ENCODE measurements at regions not wholly inside any gene's neighbourhood (a gene's known extent, or its start where the extent isn't known, plus 50 kb on each side); places are given as distances from the start of the nearest gene placed in this dataset.
"Not testable (repeated sequence)": the region's sequence is repeated elsewhere in the genome, so short reads cannot be mapped to it uniquely, and the experiment has no call there.

DNA sequence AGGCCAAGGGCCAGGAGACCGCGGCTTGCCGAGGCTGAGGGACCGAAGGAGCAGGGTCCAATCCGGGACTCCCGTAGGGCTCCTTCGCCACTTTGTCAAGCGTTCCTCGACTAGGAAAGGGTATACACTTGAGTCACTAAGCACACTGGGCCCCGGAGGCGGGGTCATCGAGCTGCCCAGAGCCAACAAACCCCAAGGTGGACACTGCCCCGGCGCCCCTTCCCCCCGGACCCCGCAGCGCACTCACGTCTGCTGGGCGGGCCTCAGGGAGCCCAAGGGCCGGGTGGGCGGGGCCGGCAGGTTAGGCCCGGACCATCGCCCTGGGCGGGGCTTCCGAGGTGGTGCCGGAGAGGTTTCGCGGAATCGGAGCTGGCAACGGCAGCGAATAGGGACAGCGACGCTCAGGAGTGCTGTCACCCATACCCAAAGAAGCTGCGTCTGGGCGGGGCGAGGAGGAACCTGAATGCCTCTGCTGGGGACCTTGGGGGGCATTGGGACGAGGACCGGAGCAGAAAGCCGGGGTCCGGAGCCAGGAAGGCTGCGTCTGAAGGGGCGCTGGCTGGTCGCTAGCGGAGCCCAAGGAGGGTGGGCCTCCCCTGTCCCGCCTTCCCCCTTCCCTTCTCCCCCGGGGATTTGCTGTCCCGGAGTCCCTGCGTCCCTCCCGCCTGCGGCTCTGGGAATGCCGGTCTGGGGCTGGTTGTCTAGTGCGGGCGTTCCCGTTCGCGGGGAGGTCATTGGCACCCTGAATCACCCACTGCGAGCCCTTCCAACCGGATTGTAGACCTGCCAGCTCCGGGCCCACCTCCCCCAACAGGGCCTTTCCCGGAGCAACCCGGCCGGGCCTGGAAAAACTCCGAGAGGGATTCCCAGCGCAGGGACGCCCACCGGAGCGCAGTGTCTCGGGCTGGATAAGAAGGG is 118.2 kb upstream of the SMURF2 start:
- DNase-seq = peak; percentile 77
- Mint-ChIP-seq H3K27ac (no peak overlapping the region), H3K4me3 (peak overlapping the region; percentile 60), H3K9me3 (no peaks in the 10 kb centered on the region), H3K4me1 (peaks cover 34% of the 10 kb centered on the region), H3K27me3 (peaks cover 12% of the 10 kb centered on the region), H3K36me3 (ENCODE audit: low read depth) (no peaks in the 10 kb centered on the region)
- peak; percentile 64 for ATAC-seq

DNA sequence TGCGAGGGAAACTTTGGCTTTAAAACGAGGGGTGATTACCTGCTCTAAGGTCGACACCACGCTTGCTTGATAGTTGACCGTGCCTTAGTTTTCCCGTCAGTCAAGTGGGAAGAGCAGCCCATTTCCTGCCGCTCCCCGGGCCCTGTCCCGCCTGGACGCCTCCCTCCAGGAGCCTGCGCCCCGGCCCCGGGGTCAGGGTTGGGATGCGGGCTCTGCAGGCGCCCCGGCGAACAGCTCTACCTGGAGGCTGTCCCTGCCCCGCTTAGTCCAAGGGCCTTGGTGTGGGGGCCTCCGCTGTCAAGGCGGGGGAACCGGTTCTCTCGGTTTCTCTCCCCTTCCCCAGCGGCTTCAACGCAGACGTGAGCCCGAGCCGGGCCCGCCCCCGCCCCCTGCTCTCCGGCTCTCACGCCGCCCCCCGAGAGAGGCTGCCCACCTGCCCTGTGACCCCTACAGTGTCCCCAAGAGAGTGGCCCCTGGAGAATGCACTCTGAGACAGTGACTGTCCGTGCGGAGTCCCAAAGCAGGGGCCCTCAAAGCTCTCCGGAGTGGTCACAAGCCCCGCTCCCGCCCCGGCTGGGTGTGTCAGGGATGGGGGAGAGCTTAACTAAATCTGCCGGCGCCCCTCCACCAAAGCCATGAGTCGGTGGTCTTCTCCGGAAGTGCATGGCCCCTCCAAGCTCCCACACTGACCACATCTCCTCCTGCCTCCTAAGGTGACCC is 117.4 kb upstream of the SMURF2 start:
- Mint-ChIP-seq H3K9me3 (no peaks in the 10 kb centered on the region), H3K27me3 (peaks cover 12% of the 10 kb centered on the region), H3K36me3 (ENCODE audit: low read depth) (no peaks in the 10 kb centered on the region), H3K27ac (no peak overlapping the region), H3K4me3 (peak overlapping the region; percentile 29), H3K4me1 (peaks cover 34% of the 10 kb centered on the region)
- ATAC-seq (no peak), DNase-seq (no peak)

DNA sequence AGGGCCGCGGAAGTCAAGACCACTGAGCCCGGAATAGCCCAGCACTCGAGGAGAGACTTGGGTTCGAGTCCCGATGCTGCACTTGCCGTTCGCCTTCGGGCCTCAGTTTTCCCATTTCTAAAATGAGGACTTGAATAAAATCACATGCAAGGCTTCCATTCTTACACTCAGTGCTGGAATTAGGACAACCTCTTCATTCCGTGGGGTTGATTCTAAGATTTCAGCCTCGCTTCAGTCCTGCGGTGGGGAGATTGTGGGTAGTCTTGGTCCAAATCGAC is 116.9 kb upstream of the SMURF2 start:
- peaks cover 34% of the 10 kb centered on the region for H3K4me1 Mint-ChIP-seq
- not testable (repeated sequence) for H3K9me3 Mint-ChIP-seq; DNase-seq; H3K36me3 Mint-ChIP-seq (ENCODE audit: low read depth); H3K27ac Mint-ChIP-seq; ATAC-seq
- H3K4me3 Mint-ChIP-seq = peak overlapping the region; percentile 38
- H3K27me3 Mint-ChIP-seq = peaks cover 12% of the 10 kb centered on the region

DNA sequence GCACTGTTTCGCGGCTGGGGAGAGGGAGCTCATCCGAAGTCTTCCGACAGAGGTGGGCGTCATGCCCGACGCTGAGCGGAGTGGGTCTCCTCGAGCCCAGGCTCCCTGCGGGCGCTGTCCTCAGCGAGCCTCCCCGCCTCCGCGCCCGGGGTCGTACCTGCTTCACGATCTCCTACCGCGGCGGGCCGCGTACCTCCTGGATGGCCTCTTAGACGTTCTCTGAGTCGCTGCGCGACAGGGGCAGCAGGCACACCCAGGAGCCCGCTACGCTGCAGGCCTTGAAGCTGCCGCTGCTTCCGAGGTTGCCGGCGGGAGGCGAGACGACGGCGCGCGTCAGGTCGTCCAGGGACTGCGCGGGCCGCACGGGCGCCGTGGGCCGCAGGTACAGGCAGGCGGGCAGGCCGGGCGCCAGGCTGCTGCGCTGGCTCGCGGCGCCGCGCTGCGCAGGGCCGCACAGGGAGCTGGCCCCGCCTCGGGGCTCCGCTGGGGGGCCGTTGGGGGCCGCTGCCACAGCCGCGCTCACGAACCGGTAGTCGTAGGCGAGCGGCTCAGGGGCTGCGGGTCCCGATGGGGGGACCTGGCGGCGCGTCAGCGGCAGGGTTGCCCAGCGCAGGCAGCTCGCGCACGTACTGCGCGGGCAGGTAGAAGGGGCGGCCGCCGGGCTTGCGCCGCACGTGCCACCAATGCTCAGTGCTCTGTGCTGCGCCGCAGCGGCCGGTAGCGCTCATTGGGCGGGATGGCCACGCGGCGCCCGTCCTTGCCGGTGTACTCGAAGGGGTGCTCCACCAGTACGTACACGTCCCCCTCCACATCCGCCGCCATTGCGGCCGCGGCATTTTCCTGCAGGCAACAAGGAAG is 116.4 kb upstream of the SMURF2 start:
- Mint-ChIP-seq H3K36me3 (ENCODE audit: low read depth) (no peaks in the 10 kb centered on the region), H3K4me1 (peaks cover 34% of the 10 kb centered on the region), H3K27ac (no peak overlapping the region), H3K27me3 (peaks cover 12% of the 10 kb centered on the region), H3K4me3 (peak overlapping the region; percentile 38), H3K9me3 (no peaks in the 10 kb centered on the region)
- DNase-seq (no peak), ATAC-seq (no peak)

DNA sequence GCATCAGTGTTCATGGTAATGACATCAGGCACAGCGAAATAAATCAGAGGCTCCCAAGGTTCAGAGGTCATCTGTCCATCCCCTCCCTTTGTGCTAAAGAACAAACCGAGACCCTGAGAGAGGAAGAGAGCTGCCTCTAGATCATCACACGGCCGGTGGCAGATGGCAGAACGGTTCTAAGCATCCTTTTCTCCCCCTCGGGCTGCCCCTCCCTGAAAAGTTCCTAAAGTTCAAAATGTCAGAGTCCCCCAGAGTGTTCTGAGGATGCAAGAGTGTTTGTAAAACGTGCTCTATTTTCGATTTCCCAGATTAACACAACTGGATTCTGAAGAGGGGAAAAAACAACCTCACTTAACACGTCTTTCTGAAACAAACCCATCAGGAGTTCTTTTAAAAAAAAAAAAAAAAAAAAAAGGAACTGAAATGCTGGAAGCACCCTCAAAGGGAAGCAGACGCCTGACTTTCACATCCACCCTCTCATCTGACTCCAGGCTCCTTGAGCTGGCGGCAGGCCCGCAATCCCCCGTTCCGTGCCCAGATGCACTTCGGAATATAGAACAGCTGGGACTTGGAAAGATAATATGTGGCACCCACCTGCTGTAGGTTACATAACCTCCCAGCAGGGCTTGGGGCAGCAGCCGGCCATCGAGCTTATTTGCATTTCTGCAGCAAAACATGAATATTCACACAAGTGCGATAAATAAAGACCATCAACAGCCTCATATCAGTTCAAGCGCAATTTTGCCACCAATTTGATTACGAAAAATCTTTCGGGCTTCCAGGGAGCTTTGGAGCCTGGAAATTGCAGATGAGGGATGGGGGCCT is 115.5 kb upstream of the SMURF2 start:
- H3K36me3 Mint-ChIP-seq (ENCODE audit: low read depth) = no peaks in the 10 kb centered on the region
- H3K27me3 Mint-ChIP-seq = peaks cover 12% of the 10 kb centered on the region
- H3K4me3 Mint-ChIP-seq = peak overlapping the region; percentile 49
- peaks cover 27% of the 10 kb centered on the region for H3K4me1 Mint-ChIP-seq
- ATAC-seq = no peak
- no peak for DNase-seq
- H3K27ac Mint-ChIP-seq = no peak overlapping the region
- no peaks in the 10 kb centered on the region for H3K9me3 Mint-ChIP-seq

DNA sequence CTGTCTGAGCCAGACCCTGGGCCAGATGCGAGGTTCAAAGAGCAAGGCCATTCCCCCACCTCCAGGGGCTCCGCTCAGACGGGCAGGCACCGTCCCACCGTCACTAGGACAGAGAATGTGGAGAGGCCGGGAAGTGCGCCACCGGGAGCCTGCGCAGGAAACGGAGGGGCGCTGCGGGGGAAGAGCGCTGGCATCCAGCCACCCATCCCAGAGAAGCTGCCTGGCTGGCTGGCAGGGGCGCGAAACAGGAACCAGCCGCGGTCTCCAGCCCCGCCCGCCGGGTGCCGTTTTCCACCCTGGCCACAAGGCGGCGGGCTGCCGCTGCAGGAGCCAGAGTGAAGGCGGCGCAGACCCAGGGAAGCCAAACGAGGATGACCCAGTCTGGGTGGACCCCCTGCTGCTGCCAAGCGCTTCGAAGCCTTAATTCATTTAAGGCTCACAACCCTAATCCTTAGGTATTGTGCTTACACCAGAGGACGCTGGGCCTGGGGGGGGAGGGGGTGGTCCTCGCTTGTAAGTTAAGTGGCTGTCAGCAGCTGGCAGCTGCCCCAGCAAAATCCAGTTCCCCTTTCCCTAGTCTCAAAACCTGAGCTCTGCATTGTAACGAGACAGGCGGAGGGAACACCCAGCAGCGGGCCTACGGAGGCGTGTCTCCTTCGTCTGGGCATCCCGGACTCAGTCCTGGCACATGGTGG is 114.8 kb upstream of the SMURF2 start:
- not testable (repeated sequence) for H3K36me3 Mint-ChIP-seq (ENCODE audit: low read depth); H3K9me3 Mint-ChIP-seq; H3K27ac Mint-ChIP-seq
- H3K27me3 Mint-ChIP-seq = peaks cover 12% of the 10 kb centered on the region
- ATAC-seq (peak; percentile 67), DNase-seq (peak; percentile 79)
- H3K4me3 Mint-ChIP-seq = peak overlapping the region; percentile 40
- H3K4me1 Mint-ChIP-seq = peaks cover 20% of the 10 kb centered on the region

DNA sequence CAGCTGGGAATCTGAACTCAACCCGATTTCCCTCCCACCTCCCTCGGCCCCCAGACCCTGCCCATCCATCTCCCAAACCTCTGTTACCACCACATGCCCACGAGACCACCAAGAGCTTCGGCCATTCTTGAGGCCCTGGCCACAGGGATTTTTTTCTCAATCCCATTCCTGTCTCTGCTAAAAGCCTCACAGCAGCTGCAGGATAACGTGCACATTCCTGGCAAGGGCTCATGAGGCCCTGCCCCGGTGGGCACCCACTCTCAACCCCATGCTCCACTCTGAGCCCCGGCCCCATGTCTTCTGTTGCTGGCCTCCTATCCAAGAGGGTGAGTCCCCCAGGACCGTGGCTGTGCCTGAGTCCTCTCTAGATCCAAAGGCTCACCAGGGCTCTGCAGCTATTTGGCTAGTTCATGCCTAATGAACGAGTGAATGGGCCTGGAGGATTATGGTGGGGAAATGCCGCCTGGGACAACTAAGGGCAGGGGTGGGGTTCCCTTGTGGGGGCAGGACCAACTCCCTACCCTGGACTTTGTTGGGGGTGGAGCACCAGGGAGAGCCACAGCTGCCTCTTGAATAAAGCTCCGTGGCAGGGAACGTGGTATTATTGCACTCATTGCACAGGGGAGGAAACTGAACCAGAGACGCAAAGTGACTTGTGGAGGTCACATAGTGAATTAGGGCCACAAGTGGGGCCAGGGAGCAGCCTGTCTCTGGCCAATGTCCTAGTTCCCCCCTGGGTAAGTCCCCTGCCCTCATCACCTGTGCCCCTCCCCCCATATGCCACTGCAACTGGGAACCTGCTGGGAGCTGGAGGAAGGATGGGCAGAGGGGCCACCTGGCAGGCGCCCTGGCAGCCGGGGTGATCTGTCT is 113.8 kb upstream of the SMURF2 start:
- Mint-ChIP-seq H3K27me3 (peaks cover 12% of the 10 kb centered on the region), H3K4me3 (no peak overlapping the region)

DNA sequence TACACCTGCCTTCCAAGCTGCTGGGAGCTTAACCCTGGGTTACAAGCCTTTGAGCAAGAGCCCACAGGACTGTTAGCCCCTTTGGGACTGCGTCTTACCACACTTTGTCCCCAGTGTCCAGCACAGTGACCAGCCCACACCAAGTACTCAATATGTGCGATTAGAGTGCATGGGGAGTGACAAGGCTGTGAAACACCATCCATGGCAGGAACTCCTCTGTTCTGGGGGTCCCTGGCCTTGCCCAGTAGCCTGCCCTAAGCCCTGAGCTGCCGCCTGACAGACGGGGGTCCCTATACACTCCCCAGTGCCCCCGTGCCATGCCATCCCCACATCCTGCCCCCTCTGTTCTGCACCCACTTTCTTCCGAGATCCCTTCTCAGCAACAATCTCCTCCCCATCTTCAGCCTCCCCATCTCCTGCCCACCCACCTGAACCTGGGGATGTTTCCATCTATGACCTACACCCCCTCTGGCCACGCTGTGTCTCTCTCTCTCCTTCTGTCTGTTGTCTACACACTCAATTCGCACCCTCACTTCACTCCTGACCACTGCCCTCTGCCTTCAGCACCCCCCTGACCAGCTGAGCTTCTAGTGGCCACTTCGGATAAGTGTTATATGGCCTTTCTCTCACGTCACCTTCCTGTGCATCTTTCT is 112.9 kb upstream of the SMURF2 start:
- Mint-ChIP-seq H3K9me3 (no peaks in the 10 kb centered on the region), H3K4me3 (no peak overlapping the region), H3K36me3 (ENCODE audit: low read depth) (no peaks in the 10 kb centered on the region), H3K4me1 (peaks cover 17% of the 10 kb centered on the region), H3K27ac (no peak overlapping the region), H3K27me3 (peaks cover 12% of the 10 kb centered on the region)
- DNase-seq (no peak), ATAC-seq (no peak)

More for the DNA sequence above, 113.8 kb upstream of the SMURF2 start:
- no peak for DNase-seq
- Mint-ChIP-seq H3K9me3 (no peaks in the 10 kb centered on the region), H3K4me1 (peaks cover 20% of the 10 kb centered on the region), H3K27ac (no peak overlapping the region), H3K36me3 (ENCODE audit: low read depth) (no peaks in the 10 kb centered on the region)
- no peak for ATAC-seq

DNA sequence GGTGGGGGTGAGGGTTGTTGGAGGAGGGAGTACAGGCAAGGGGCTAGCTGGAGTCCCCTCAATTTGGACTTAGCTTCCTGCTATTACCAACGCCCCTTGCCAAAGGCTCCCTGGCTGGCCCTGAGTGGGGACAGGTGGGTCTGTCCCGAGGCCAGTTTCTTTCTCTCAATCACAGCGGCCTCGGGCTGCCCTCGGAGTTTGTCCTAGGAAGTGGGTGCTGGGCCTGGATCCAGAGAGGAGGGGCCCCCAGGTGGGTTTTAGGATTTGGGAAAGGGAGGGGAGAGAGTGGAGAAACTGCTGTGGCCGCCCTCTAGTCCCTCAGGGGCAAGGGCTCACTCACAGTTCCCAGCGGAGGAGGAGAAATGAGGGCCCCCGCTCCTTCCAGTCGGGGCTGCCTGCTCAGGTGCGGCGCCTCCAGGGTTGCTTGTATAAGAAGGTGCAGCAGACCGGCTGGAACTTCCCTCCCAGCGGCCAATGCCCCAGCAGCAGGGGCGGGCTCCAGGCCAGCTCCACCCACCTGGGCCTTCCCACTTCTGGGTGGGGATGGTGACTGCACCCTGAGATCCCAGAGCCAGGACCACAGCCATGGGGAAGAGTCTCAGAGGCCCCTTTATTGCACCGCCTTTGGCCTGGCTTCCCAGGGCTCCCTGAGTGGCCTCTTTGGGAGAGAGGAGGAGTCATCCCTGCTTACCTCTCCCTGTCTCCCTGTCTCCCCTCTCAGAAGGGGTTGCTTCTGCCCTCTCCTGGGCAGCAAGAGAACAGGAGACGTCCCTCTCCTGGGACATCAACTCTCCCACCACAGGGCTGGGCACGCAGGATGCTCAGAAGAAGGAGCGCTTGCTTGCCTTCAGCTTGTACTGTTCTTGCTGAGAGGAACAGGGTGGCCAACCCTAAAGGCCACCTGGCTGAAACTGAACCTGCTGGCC is 112.0 kb upstream of the SMURF2 start:
- peaks cover 13% of the 10 kb centered on the region for H3K4me1 Mint-ChIP-seq
- no peaks in the 10 kb centered on the region for H3K9me3 Mint-ChIP-seq
- H3K4me3 Mint-ChIP-seq = no peak overlapping the region
- ATAC-seq (no peak), DNase-seq (no peak)
- peaks cover 12% of the 10 kb centered on the region for H3K27me3 Mint-ChIP-seq
- H3K36me3 Mint-ChIP-seq (ENCODE audit: low read depth) = no peaks in the 10 kb centered on the region
- H3K27ac Mint-ChIP-seq = no peak overlapping the region

DNA sequence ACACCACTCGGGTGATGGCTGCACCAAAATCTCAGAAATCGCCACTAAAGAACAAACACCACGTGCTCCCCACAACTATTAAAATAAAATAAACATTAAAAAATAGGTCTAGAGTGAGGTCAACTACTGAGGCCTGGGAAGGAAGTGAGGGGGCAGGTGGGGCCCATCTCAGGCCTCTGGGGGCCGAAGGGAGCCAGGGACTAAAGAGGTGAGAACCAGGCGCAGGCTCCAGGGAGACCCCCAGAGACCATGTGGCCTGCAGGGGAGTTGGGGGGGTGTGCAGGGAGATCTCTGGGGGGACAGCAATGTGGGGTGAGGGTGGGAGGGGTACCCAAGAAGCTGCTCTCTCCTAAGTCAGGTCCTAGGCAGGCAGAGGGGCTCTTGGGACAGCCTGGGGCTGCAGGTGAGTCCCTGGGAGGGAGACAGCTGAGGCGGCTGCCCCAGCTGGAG is 111.3 kb upstream of the SMURF2 start:
- Mint-ChIP-seq H3K27me3 (peaks cover 10% of the 10 kb centered on the region), H3K4me1 (peaks cover 12% of the 10 kb centered on the region), H3K9me3 (no peaks in the 10 kb centered on the region), H3K4me3 (no peak overlapping the region), H3K27ac (no peak overlapping the region), H3K36me3 (ENCODE audit: low read depth) (no peaks in the 10 kb centered on the region)
- ATAC-seq = no peak
- DNase-seq = no peak

DNA sequence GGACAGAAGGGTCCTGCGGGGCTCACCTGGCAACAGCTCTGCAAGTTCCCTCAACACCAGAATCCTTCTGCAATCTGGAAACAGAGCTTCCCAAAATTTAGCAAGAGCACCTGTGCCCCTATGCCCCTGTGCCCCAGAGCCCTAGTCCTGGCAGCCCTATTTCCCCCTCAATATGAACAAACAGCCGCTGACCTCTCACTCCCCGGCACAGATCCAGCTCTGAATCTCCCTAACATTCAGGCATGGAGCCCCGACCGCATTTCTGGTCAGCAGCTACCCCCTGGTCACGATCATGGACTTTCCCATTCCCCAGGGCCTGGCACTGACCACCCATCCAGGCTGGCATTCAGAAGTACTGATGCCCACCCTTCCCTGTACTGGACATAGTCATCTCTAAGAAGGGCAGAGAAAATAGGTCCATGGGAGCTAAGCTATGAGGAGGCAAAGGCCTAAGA is 110.8 kb upstream of the SMURF2 start:
- H3K9me3 Mint-ChIP-seq = no peaks in the 10 kb centered on the region
- H3K4me3 Mint-ChIP-seq = no peak overlapping the region
- H3K27me3 Mint-ChIP-seq = peaks cover 9% of the 10 kb centered on the region
- ATAC-seq = no peak
- H3K36me3 Mint-ChIP-seq (ENCODE audit: low read depth) = no peaks in the 10 kb centered on the region
- no peak for DNase-seq
- H3K27ac Mint-ChIP-seq = no peak overlapping the region
- H3K4me1 Mint-ChIP-seq = peaks cover 11% of the 10 kb centered on the region

All from activated naive CD8-positive, alpha-beta T cell treated with anti-CD3 and anti-CD28 coated beads, Interleukin-2, amount 50 U/mL, for 24 hours (primary cell).